ENCODE measurements at regions not wholly inside any gene's neighbourhood (a gene's known extent, or its start where the extent isn't known, plus 50 kb on each side); places are given as distances from the start of the nearest gene placed in this dataset.

DNA sequence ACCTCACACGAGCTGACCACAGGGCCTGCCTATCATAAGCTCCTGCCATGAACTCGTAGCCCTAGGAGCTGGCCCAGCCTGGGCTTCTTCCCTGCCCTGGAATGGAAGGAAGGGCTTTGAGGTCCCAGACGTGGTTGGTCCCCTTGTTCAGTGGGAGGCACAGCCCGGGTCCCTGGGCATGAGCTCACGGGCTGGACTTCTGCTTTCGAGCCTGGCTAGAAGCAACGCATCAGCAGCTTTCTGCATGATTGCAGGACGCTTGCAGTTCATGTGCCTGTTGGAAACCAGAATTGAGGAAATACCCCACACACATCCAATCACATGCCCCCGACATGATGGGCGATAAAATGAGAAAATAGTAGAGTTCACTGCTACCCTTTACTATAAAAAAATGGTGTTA is 293.3 kb downstream of the MAF start:
- FAIRE-seq (no peak), DNase-seq (ENCODE audit: low read depth, low spot score) (no peak)
- Histone ChIP-seq H3K9me3 (ENCODE audit: control insufficient read depth, low read depth, low read length) (no peaks in the 10 kb centered on the region), H3K4me3 (ENCODE audit: control insufficient read depth in 2 of 3, extremely low read depth in 1 of 3, insufficient read depth in 2 of 3, low read depth in 1 of 3, low read length in 3 of 3) (no peak overlapping the region), H3K27ac (ENCODE audit: control insufficient read depth, insufficient read depth, low read length) (no peak overlapping the region), H2AFZ (ENCODE audit: control insufficient read depth, low read length) (no peak overlapping the region), H3K4me1 (ENCODE audit: control insufficient read depth, extremely low read depth, insufficient read depth, low read length) (no peaks in the 10 kb centered on the region), H3K79me2 (ENCODE audit: control insufficient read depth, insufficient read depth, low read length) (no peaks in the 10 kb centered on the region), H3K9me1 (ENCODE audit: control insufficient read depth, extremely low read depth, insufficient read depth, low read length) (no peaks in the 10 kb centered on the region), H3K4me2 (ENCODE audit: control insufficient read depth, extremely low read depth, insufficient read depth, low read depth, low read length) (no peak overlapping the region), H4K20me1 (ENCODE audit: control insufficient read depth, extremely low read depth, insufficient read depth, low read length) (no peaks in the 10 kb centered on the region), H3K9ac (ENCODE audit: control insufficient read depth, extremely low read depth, insufficient read depth, low read length) (no peak overlapping the region), H3K27me3 (ENCODE audit: control insufficient read depth, extremely low read depth, insufficient read depth, low read length) (no peaks in the 10 kb centered on the region), H3K36me3 (ENCODE audit: control insufficient read depth in 2 of 2, extremely low read depth in 1 of 2, insufficient read depth in 2 of 2, low read length in 2 of 2) (no peaks in the 10 kb centered on the region)
- dilution Hi-C loops (cut with MboI; ENCODE audit: extremely low pct_ligation_motif_present, low sequenced_read_pairs), result no loop called here
- TF ChIP-seq, protein P1, sequence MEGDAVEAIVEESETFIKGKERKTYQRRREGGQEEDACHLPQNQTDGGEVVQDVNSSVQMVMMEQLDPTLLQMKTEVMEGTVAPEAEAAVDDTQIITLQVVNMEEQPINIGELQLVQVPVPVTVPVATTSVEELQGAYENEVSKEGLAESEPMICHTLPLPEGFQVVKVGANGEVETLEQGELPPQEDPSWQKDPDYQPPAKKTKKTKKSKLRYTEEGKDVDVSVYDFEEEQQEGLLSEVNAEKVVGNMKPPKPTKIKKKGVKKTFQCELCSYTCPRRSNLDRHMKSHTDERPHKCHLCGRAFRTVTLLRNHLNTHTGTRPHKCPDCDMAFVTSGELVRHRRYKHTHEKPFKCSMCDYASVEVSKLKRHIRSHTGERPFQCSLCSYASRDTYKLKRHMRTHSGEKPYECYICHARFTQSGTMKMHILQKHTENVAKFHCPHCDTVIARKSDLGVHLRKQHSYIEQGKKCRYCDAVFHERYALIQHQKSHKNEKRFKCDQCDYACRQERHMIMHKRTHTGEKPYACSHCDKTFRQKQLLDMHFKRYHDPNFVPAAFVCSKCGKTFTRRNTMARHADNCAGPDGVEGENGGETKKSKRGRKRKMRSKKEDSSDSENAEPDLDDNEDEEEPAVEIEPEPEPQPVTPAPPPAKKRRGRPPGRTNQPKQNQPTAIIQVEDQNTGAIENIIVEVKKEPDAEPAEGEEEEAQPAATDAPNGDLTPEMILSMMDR (optimal IDR thresholded peaks at IDR 0.05 in 1 of 3, IDR thresholded peaks at IDR 0.05 in 1 of 3, conservative IDR thresholded peaks at IDR 0.05 in 1 of 3; ENCODE audit: extremely low read depth in 1 of 3, insufficient read depth in 2 of 3, low read length in 3 of 3), result no peak
- no peak for TF ChIP-seq EZH2 (IDR thresholded peaks at IDR 0.05; ENCODE audit: low read length)

GRCh38 chr16:79305074-79305473 is 295.5 kb downstream of the MAF start:
- no peak overlapping the region for H3K4me3 ChIP-seq (ENCODE audit: control insufficient read depth in 2 of 3, extremely low read depth in 1 of 3, insufficient read depth in 2 of 3, low read depth in 1 of 3, low read length in 3 of 3)
- H3K27ac ChIP-seq (ENCODE audit: control insufficient read depth, insufficient read depth, low read length), result no peak overlapping the region
- dilution Hi-C loops (cut with MboI; ENCODE audit: extremely low pct_ligation_motif_present, low sequenced_read_pairs), result no loop called here
- no peaks in the 10 kb centered on the region for H3K9me3 ChIP-seq (ENCODE audit: control insufficient read depth, low read depth, low read length)
- H3K4me2 ChIP-seq (ENCODE audit: control insufficient read depth, extremely low read depth, insufficient read depth, low read depth, low read length), result no peak overlapping the region
- no peak for TF ChIP-seq EZH2 (IDR thresholded peaks at IDR 0.05; ENCODE audit: low read length)
- TF ChIP-seq, protein P1 (optimal IDR thresholded peaks at IDR 0.05 in 1 of 3, IDR thresholded peaks at IDR 0.05 in 1 of 3, conservative IDR thresholded peaks at IDR 0.05 in 1 of 3; ENCODE audit: extremely low read depth in 1 of 3, insufficient read depth in 2 of 3, low read length in 3 of 3), result no peak
- H3K79me2 ChIP-seq (ENCODE audit: control insufficient read depth, insufficient read depth, low read length), result no peaks in the 10 kb centered on the region
- no peaks in the 10 kb centered on the region for H3K36me3 ChIP-seq (ENCODE audit: control insufficient read depth in 2 of 2, extremely low read depth in 1 of 2, insufficient read depth in 2 of 2, low read length in 2 of 2)
- no peak overlapping the region for H2AFZ ChIP-seq (ENCODE audit: control insufficient read depth, low read length)
- no peak for DNase-seq (ENCODE audit: low read depth, low spot score)
- no peaks in the 10 kb centered on the region for H3K27me3 ChIP-seq (ENCODE audit: control insufficient read depth, extremely low read depth, insufficient read depth, low read length)
- H3K9ac ChIP-seq (ENCODE audit: control insufficient read depth, extremely low read depth, insufficient read depth, low read length), result no peak overlapping the region
- no peaks in the 10 kb centered on the region for H3K4me1 ChIP-seq (ENCODE audit: control insufficient read depth, extremely low read depth, insufficient read depth, low read length)
- FAIRE-seq, result no peak
- no peaks in the 10 kb centered on the region for H4K20me1 ChIP-seq (ENCODE audit: control insufficient read depth, extremely low read depth, insufficient read depth, low read length)
- H3K9me1 ChIP-seq (ENCODE audit: control insufficient read depth, extremely low read depth, insufficient read depth, low read length), result no peaks in the 10 kb centered on the region

Data from keratinocyte (primary cell).